Psoas muscle (tissue), 7 donors: ENCODE measurements at regions not wholly inside any gene's neighbourhood (a gene's known extent, or its start where the extent isn't known, plus 50 kb on each side); places are given as distances from the start of the nearest gene placed in this dataset.

Experiments
- ATAC-seq, 4 donors: fragments of 200-7000 bp; cut with Tn5 transposase; one replicate each; pipeline ENCODE4 v1.9.1; 2020; ENCODE audit warnings: moderate library complexity in 3 of 4, mild to moderate bottlenecking in 2 of 4
- DNase-seq, 2 donors: peaks; one replicate each; pipeline ENCODE4 v3.0.0-alpha.2; 2020
- H3K27ac ChIP-seq: fragments of 200-600 bp; one replicate; pipeline ENCODE4 v1.8.0; 2022
- H3K27me3 ChIP-seq, 3 donors: fragments of 200-600 bp in 1 of 3; one replicate each; pipeline versions ENCODE4 v1.6.1 to v1.8.0; 2013 to 2022; ENCODE audit warnings: low read length in 2 of 3, mild to moderate bottlenecking in 2 of 3, moderate library complexity in 1 of 3; ENCODE audit not compliant: insufficient read depth in 3 of 3
- H3K36me3 ChIP-seq, 2 donors: fragments of 200-600 bp in 1 of 2; one replicate each; pipeline versions ENCODE4 v1.6.1 to v1.8.0; 2013 to 2022; ENCODE audit warnings: low read depth in 1 of 2, mild to moderate bottlenecking in 1 of 2, moderate library complexity in 1 of 2; ENCODE audit not compliant: insufficient read depth in 1 of 2
- H3K4me1 ChIP-seq: fragments of 200-600 bp; one replicate; pipeline ENCODE4 v1.8.0; 2022
- H3K4me3 ChIP-seq: fragments of 200-600 bp; one replicate; pipeline ENCODE4 v1.8.0; 2022; ENCODE audit warnings: mild to moderate bottlenecking
- H3K9me3 ChIP-seq: fragments of 200-600 bp; one replicate; pipeline ENCODE4 v1.8.0; 2022
- CTCF ChIP-seq: fragments of 200-600 bp; IDR thresholded peaks from one replicate; pipeline ENCODE4 v1.8.0; 2022; ENCODE audit warnings: antibody characterized with exemption
- WGBS, 3 donors: extraction: QIAGEN DNeasy Blood & Tissue Kit; methylation state at CpG; one replicate each; pipeline versions ENCODE4 v1.1.6 to v1.1.7; 2013; 5-methylcytosine and 5-hydroxymethylcytosine counted together
- intact Hi-C, 2 donors: fragments of 100-400 bp; cut with DNase I; formaldehyde crosslinking; loops; one replicate each; pipeline versions ENCODE4 v1.11.0 to v1.14.2; 2022
- donor health status: healthy with polysubstance abuse.
- donor health status: DM: no; HTN: no; CAD: no; lungs with moderate emphysema.
- donor health status: Bipolar disorder and iron deficiency.
- donor health status: healthy.
- donor health status: DM: yes; HTN: yes; CAD: no.
- donor health status: DM: no; HTN: no; CAD: no.
- donor health status: DM: yes; HTN: yes; CAD: no.

- no peaks in the 10 kb centered on the region for H3K36me3 ChIP-seq
- H3K4me3 ChIP-seq: no peak overlapping the region
- 79 to 85% (median 81%) methylated on average over 8 of the region's 8 CpGs for WGBS, 3 donors
- no peak for ATAC-seq
- intact Hi-C loops: no loop called here
- DNase-seq: no peak
- no peak overlapping the region for H3K27ac ChIP-seq
- no peak for TF ChIP-seq CTCF
- H3K9me3 ChIP-seq: no peaks in the 10 kb centered on the region
- no peaks in the 10 kb centered on the region for H3K4me1 ChIP-seq
- no peaks in the 10 kb centered on the region for H3K27me3 ChIP-seq
These were observed 80.5 kb downstream of the HRH4 start for GRCh38 chr18:24540896-24541295.

DNA sequence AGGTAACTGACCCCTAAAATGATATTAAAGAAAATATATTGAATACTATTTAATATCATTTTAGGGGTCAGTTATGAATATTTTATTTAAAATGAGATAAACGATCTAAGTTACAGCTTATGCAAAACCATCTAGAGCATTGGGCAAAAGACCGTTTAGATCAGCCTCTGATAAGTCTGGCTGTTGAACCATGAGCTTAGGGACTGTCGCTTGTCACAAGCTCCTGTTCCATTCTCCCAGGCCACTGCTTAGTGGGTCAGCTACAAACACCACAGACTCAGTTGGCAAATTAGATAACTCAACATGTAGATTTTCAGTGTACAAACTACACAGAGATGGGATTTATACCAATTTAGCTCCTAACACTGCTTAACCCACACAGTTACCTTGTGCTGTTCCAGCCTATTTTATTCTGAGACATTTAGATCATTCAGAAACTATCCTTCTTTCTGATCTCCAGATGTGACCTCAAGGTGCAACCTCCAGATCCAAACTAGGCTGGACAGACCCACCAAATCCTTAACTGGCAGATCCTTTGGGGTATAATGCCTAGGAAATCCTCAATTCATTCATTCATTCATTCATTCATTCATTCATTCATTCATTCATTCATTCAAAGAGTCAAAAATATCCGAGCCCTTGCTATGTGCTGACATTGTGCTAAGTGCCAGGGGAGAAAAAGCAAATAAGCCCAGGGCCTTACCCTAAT, 82.8 kb downstream of the HRH4 start:
- DNase-seq (no peak), ATAC-seq (no peak)
- Histone ChIP-seq H3K27me3 (no peaks in the 10 kb centered on the region), H3K36me3 (no peaks in the 10 kb centered on the region), H3K27ac (no peak overlapping the region), H3K9me3 (no peaks in the 10 kb centered on the region), H3K4me3 (no peak overlapping the region), H3K4me1 (no peaks in the 10 kb centered on the region)
- TF ChIP-seq CTCF: no peak
- intact Hi-C loops: no loop called here
- 72 to 87% (median 76%) methylated on average over 4 of the region's 4 CpGs for WGBS, 3 donors

GRCh38 chr18:24543795-24544498, 83.5 kb downstream of the HRH4 start:
- no peaks in the 10 kb centered on the region for H3K36me3 ChIP-seq
- H3K9me3 ChIP-seq: no peaks in the 10 kb centered on the region
- TF ChIP-seq CTCF: peak; percentile 37
- no peaks in the 10 kb centered on the region for H3K27me3 ChIP-seq
- intact Hi-C loops: no loop called here
- DNase-seq (no peak), ATAC-seq (no peak)
- WGBS, 3 donors: 37 to 50% (median 42%) methylated on average over 6 of the region's 6 CpGs
- no peak overlapping the region for H3K4me3 ChIP-seq
- no peak overlapping the region for H3K27ac ChIP-seq
- no peaks in the 10 kb centered on the region for H3K4me1 ChIP-seq

DNA sequence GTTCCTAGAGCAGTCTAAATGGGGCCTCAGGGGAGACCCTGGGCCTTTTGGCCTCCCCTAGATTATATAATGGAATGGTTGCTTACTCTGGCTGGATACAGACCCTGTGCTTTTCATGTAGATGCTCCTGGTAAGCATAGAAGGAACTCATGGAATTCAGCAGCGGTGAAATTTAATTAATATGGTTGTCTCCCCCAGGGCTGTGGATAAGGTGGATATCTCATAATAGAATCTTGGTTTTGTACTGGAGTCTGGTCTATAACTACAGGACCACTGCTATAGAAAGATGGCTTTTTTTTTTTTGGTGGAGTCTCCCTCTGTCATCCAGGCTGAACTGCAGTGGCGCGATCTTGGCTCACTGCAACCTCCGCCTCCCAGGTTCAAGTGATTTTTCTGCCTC, 84.5 kb downstream of the HRH4 start:
- no peaks in the 10 kb centered on the region for H3K36me3 ChIP-seq
- H3K4me1 ChIP-seq: no peaks in the 10 kb centered on the region
- H3K9me3 ChIP-seq: no peaks in the 10 kb centered on the region
- WGBS, 3 donors: 82 to 86% (median 82%) methylated on average over 4 of the region's 4 CpGs
- H3K4me3 ChIP-seq: no peak overlapping the region
- ATAC-seq (no peak), DNase-seq (no peak)
- H3K27ac ChIP-seq: no peak overlapping the region
- TF ChIP-seq CTCF: no peak
- intact Hi-C loops: no loop called here
- no peaks in the 10 kb centered on the region for H3K27me3 ChIP-seq
